Central memory CD8-positive, alpha-beta T cell (primary cell): ENCODE measurements at regions not wholly inside any gene's neighbourhood (a gene's known extent, or its start where the extent isn't known, plus 50 kb on each side); places are given as distances from the start of the nearest gene placed in this dataset.
"Not testable (repeated sequence)": the region's sequence is repeated elsewhere in the genome, so short reads cannot be mapped to it uniquely, and the experiment has no call there.

Experiments
- ATAC-seq: fragments of 150-1000 bp; cut with Tn5 transposase; replicated peaks from 2 replicates; pipeline ENCODE4 v1.10.0; 2022; ENCODE audit warnings: mild to moderate bottlenecking, moderate FRiP score, moderate number of reproducible peaks; ENCODE audit not compliant: poor library complexity, severe bottlenecking; ENCODE audit errors: extremely low read depth
- DNase-seq, 2 donors: peaks; one replicate each; pipeline ENCODE4 v3.0.0; 2021; ENCODE audit warnings: low spot score in 2 of 2
- H3K27ac Mint-ChIP-seq: one replicate; pipeline ENCODE4 v1.8.0; 2022; ENCODE audit warnings: low read depth, mild to moderate bottlenecking, moderate library complexity, mixed read lengths
- H3K27me3 Mint-ChIP-seq: one replicate; pipeline ENCODE4 v1.8.0; 2022; ENCODE audit warnings: mixed read lengths
- H3K36me3 Mint-ChIP-seq: one replicate; pipeline ENCODE4 v1.8.0; 2022; ENCODE audit warnings: mild to moderate bottlenecking, moderate library complexity, mixed read lengths; ENCODE audit not compliant: insufficient read depth
- H3K4me1 Mint-ChIP-seq: one replicate; pipeline ENCODE4 v1.8.0; 2022; ENCODE audit warnings: mixed read lengths
- H3K4me3 Mint-ChIP-seq: one replicate; pipeline ENCODE4 v1.8.0; 2022; ENCODE audit warnings: mild to moderate bottlenecking, moderate library complexity, mixed read lengths
- H3K9me3 Mint-ChIP-seq: one replicate; pipeline ENCODE4 v1.8.0; 2022; ENCODE audit warnings: mixed read lengths

- DNase-seq (no peak), ATAC-seq (no peak)
- Mint-ChIP-seq H3K27me3 (no peaks in the 10 kb centered on the region), H3K36me3 (no peaks in the 10 kb centered on the region), H3K4me1 (no peaks in the 10 kb centered on the region), H3K27ac (no peak overlapping the region), H3K4me3 (no peak overlapping the region), H3K9me3 (no peaks in the 10 kb centered on the region)
Observed at GRCh38 chr3:177890359-177890683, 645.9 kb upstream of the KCNMB2 start.

GRCh38 chr3:177891569-177891968 lies 644.7 kb upstream of the KCNMB2 start:
- not testable (repeated sequence) for H3K4me3 Mint-ChIP-seq, H3K27me3 Mint-ChIP-seq, H3K4me1 Mint-ChIP-seq, ATAC-seq, DNase-seq, H3K9me3 Mint-ChIP-seq, H3K27ac Mint-ChIP-seq, H3K36me3 Mint-ChIP-seq

GRCh38 chr3:177893331-177893730 lies 642.9 kb upstream of the KCNMB2 start:
- no peaks in the 10 kb centered on the region for H3K4me1 Mint-ChIP-seq
- no peak for ATAC-seq
- H3K27ac Mint-ChIP-seq: no peak overlapping the region
- peaks cover 7% of the 10 kb centered on the region for H3K9me3 Mint-ChIP-seq
- H3K4me3 Mint-ChIP-seq: no peak overlapping the region
- no peak for DNase-seq
- H3K36me3 Mint-ChIP-seq: no peaks in the 10 kb centered on the region
- no peaks in the 10 kb centered on the region for H3K27me3 Mint-ChIP-seq

GRCh38 chr3:177894081-177894728 lies 642.0 kb upstream of the KCNMB2 start:
- peaks cover 7% of the 10 kb centered on the region for H3K9me3 Mint-ChIP-seq
- H3K4me1 Mint-ChIP-seq: no peaks in the 10 kb centered on the region
- H3K36me3 Mint-ChIP-seq: no peaks in the 10 kb centered on the region
- no peak overlapping the region for H3K4me3 Mint-ChIP-seq
- DNase-seq (no peak), ATAC-seq (no peak)
- H3K27me3 Mint-ChIP-seq: no peaks in the 10 kb centered on the region
- H3K27ac Mint-ChIP-seq: no peak overlapping the region

GRCh38 chr3:177898185-177898584 lies 638.1 kb upstream of the KCNMB2 start:
- H3K36me3 Mint-ChIP-seq: no peaks in the 10 kb centered on the region
- H3K27ac Mint-ChIP-seq: no peak overlapping the region
- H3K4me1 Mint-ChIP-seq: no peaks in the 10 kb centered on the region
- H3K27me3 Mint-ChIP-seq: no peaks in the 10 kb centered on the region
- peaks cover 13% of the 10 kb centered on the region for H3K9me3 Mint-ChIP-seq
- no peak for DNase-seq
- ATAC-seq: no peak
- H3K4me3 Mint-ChIP-seq: no peak overlapping the region

DNA sequence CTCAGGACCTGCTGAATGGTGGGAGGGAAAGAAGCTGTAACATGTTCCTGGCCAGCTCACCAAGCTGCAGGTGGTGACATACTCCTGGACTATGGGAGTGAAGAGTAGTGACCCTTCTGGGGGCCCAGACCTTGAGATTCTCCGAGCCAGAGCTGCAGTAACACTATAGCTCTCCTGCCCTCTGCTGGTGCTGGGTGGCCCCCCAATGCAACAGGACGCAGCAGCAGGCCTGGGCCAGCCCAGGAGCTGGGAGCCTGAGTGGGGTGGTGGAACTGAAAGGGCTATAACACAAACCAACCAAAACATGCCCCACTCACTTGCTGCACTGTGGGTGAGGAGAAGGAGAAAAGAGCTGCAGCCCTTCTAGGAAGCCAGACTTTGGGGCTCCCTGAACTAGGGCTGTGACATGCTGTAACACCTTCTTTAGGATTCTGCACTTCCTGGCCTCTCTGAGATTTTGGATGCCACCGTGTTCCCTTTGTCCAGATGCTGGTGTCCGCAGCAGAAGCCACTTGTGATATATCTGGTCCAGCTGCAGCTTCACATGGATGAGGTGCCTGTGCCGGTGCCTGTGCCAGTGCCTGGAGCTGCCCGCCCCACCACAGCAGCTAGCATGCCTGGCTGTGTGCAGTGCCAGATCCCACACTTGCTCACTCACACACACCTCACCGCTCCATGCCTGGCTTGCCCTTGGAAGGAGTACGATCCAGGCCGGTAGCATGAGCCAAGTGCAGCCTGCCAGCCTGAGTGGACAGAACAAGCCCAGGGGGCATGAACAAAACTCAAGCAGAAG lies 636.8 kb upstream of the KCNMB2 start:
- H3K4me3 Mint-ChIP-seq: no peak overlapping the region
- H3K27me3 Mint-ChIP-seq: no peaks in the 10 kb centered on the region
- peaks cover 13% of the 10 kb centered on the region for H3K9me3 Mint-ChIP-seq
- DNase-seq (no peak), ATAC-seq (no peak)
- no peaks in the 10 kb centered on the region for H3K4me1 Mint-ChIP-seq
- no peaks in the 10 kb centered on the region for H3K36me3 Mint-ChIP-seq
- no peak overlapping the region for H3K27ac Mint-ChIP-seq

DNA sequence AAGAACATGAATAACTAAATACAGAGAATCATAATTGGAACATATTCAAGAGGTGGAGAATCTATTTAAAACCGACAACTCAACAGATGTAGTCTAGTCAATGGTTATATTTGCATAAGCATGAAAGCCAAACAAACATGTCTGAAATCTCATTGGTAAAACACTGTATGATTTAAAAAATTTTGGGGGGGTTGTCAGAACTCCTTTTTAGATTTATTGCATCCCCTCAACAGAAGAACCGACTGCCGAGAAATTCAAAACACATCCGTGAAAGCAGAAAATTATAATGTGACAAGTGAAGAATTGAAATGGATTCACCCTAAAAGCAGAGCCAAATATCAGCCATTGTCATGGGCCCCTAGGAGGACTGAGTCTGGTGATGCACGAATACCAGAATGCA lies 633.4 kb upstream of the KCNMB2 start:
- H3K27ac Mint-ChIP-seq: no peak overlapping the region
- no peak for DNase-seq
- peaks cover 6% of the 10 kb centered on the region for H3K9me3 Mint-ChIP-seq
- no peak overlapping the region for H3K4me3 Mint-ChIP-seq
- no peaks in the 10 kb centered on the region for H3K36me3 Mint-ChIP-seq
- no peaks in the 10 kb centered on the region for H3K27me3 Mint-ChIP-seq
- H3K4me1 Mint-ChIP-seq: no peaks in the 10 kb centered on the region
- ATAC-seq: no peak

- H3K9me3 Mint-ChIP-seq: peaks cover 6% of the 10 kb centered on the region
- DNase-seq (no peak), ATAC-seq (no peak)
- no peaks in the 10 kb centered on the region for H3K4me1 Mint-ChIP-seq
- H3K27me3 Mint-ChIP-seq: no peaks in the 10 kb centered on the region
- H3K4me3 Mint-ChIP-seq: no peak overlapping the region
- no peaks in the 10 kb centered on the region for H3K36me3 Mint-ChIP-seq
- H3K27ac Mint-ChIP-seq: no peak overlapping the region
Observed at GRCh38 chr3:177904621-177905020, 631.6 kb upstream of the KCNMB2 start.

DNA sequence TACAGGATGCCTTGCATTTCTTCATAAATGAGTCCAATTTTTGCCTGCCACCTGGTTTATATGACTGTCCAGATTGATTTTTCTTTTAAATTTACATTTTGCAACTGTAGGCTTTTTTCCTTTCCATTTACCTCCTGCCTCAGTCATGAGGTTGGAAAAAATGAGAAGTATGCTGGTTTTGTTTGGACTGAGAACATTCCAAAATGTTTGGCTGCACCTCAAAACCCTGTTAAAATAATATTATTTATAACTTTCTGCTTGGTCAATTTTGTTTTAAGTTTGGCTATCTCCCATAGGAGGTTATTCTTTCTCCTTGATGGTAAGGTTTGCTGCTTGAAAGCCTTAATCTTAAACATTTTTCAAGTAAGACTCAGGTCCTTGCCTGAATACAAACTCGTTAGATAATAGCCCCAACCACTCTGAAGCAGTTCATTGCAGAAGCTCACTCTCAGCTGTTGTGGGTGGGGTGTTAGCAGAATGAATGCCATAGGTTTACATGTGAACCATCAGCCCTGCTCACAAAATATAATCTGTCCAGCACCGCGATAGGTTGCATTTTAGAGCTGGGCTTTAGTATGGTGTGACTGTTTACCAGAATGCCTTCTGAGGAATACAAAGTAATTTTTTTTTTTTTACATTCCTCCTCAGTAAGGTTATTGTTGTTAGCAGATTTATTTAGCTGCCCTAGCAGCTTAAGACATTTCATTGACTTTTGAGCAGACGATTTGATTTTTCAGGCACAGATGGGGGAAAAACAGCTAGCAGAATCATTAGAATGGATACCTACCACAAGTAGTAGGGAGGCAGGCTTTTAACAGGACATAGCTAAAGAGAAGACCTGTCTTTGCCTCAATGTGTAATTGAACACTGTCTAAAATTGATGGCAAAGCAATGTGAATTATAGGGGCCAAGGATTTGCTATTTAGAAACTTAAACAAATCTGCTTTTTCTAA lies 630.8 kb upstream of the KCNMB2 start:
- Mint-ChIP-seq H3K4me3 (no peak overlapping the region), H3K27ac (no peak overlapping the region), H3K4me1 (no peaks in the 10 kb centered on the region), H3K9me3 (peaks cover under 1% of the 10 kb centered on the region), H3K27me3 (no peaks in the 10 kb centered on the region), H3K36me3 (no peaks in the 10 kb centered on the region)
- no peak for DNase-seq
- no peak for ATAC-seq

DNA sequence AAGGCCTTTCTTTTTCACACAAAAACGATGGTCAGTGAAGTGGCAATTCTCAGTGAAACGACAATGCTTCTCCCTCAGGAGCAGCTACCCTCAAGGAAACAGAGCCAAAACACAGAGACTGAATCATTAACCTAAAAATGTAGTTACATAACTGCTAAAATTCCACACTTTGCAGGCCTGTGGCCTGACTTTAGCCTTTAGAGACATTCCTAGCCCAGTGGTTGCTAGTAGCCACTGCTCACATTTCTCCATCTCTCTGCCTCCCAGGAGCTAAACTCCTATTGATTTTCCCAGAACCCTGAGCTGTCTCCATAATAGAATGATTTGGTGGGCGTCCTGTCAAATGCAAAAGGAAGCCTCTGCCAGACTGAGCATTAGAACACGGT lies 630.1 kb upstream of the KCNMB2 start:
- ATAC-seq: no peak
- DNase-seq: no peak
- H3K4me1 Mint-ChIP-seq: no peaks in the 10 kb centered on the region
- no peaks in the 10 kb centered on the region for H3K9me3 Mint-ChIP-seq
- H3K27me3 Mint-ChIP-seq: no peaks in the 10 kb centered on the region
- H3K36me3 Mint-ChIP-seq: no peaks in the 10 kb centered on the region
- H3K27ac Mint-ChIP-seq: no peak overlapping the region
- H3K4me3 Mint-ChIP-seq: no peak overlapping the region

DNA sequence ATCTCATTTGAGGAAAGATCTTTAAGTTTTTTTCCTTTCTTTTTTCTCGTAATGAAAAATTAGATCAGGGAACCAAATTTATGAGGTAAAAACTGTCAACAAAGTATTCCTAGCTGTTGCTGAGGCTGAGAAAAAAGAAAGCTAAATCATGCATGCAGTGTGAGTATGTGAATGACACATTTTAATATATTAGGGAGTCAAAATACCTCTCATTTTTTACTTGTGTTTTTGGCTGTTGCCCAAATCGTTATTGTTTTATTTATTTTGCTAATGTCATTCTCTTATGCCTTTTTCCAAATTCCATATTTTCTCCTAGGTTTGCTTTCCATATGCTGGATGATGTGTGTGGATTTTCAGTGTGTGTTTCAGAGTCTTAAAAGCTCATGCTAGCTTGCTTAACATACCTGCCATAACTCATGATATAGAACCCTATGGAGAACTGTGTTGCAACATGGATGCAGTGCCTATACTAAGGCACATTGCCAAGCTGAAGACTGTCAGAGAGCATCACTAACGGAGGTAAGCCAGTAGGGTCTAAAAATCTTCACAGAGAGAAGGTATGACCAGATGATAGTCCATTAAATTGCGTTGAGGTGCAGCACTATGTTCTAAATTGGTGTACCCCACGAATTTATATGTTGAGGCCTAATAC lies 629.5 kb upstream of the KCNMB2 start:
- no peak for DNase-seq

GRCh38 chr3:177909530-177909929 lies 626.7 kb upstream of the KCNMB2 start:
- ATAC-seq, H3K4me1 Mint-ChIP-seq: not testable (repeated sequence)

More for the DNA sequence above, 629.5 kb upstream of the KCNMB2 start:
- Mint-ChIP-seq H3K9me3 (no peaks in the 10 kb centered on the region), H3K27me3 (no peaks in the 10 kb centered on the region), H3K27ac (no peak overlapping the region), H3K36me3 (no peaks in the 10 kb centered on the region), H3K4me1 (no peaks in the 10 kb centered on the region), H3K4me3 (no peak overlapping the region)
- no peak for ATAC-seq

More at GRCh38 chr3:177909530-177909929, 626.7 kb upstream of the KCNMB2 start:
- not testable (repeated sequence) for H3K27me3 Mint-ChIP-seq, H3K9me3 Mint-ChIP-seq, H3K4me3 Mint-ChIP-seq, H3K27ac Mint-ChIP-seq, H3K36me3 Mint-ChIP-seq, DNase-seq
